ENCODE measurements at regions not wholly inside any gene's neighbourhood (a gene's known extent, or its start where the extent isn't known, plus 50 kb on each side); places are given as distances from the start of the nearest gene placed in this dataset.
A peak's percentile ranks its signal among the peaks of the same experiment; 100 is the strongest.

DNA sequence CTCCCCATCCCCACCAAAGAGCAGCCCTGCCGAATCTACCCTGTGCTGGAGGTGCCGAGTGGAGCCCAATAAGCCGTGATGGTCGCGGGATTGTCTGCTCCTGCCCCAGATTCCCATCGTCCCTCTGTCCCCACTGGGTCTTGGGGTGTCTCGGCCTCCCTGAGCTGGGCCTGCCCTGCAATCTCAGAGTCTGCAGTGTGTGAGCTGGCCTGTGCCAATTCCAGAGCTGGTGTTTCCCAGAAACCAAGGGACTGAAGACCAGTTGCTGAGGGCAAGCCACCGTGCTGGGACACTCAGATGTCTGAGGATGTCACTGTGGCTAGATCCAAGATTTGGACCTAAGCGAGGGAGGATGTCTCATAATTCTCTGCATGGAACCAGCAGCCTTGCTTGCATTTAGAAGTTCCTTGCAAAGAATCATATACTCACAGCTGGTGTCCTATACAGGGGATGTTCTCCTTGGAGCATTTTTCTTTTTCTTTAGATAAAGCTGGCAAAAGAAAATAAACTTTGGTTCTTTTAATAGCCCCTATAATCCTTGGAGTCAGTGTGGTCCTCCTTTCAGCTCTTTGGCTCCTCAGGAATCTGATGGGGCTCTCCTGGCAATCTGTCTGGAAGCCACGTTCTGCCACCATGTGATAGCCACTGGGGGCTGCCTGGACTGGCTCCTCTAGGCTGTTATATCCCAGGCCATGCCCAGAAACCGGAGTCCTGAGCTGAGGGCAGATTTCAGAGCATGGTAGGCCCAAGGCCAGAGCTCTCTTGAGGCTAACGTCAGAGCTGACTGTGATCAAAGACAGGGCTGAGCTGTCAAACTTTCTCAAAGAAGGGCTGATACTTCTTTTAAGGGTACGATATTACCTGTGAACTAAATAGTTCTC is 140.1 kb upstream of the HAAO start:
- no peaks in the 10 kb centered on the region for H3K36me3 ChIP-seq (replicated peaks; ENCODE audit: control insufficient read depth, insufficient read depth, low read length)
- H3K4me3 ChIP-seq (ENCODE audit: insufficient read depth, low read depth, low read length), result no peak overlapping the region
- DNase-seq, result no peak
- H3K27me3 ChIP-seq (ENCODE audit: control insufficient read depth, insufficient read depth, low read length), result no peaks in the 10 kb centered on the region

DNA sequence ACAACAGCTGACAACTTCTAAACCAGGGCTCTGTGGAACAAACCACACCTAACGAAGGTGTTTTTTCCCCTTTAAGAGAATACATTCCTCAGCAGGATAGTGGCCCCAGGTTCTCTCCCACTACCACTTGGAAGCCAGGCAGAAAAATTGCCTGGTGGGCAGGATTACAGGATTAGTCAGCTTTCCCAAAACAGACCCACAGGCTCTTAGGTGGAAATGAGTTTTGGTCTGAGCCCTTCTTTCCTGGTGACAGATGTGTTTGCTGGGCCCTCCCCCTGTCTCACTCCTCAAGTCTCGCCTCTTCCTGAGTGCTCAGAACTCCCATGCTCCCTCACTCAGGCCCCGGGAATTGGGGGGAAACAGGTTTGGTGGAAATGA is 139.4 kb upstream of the HAAO start:
- no peaks in the 10 kb centered on the region for H3K27me3 ChIP-seq (ENCODE audit: control insufficient read depth, insufficient read depth, low read length)
- H3K4me3 ChIP-seq (ENCODE audit: insufficient read depth, low read depth, low read length), result no peak overlapping the region
- DNase-seq, result no peak
- H3K36me3 ChIP-seq (replicated peaks; ENCODE audit: control insufficient read depth, insufficient read depth, low read length), result no peaks in the 10 kb centered on the region

DNA sequence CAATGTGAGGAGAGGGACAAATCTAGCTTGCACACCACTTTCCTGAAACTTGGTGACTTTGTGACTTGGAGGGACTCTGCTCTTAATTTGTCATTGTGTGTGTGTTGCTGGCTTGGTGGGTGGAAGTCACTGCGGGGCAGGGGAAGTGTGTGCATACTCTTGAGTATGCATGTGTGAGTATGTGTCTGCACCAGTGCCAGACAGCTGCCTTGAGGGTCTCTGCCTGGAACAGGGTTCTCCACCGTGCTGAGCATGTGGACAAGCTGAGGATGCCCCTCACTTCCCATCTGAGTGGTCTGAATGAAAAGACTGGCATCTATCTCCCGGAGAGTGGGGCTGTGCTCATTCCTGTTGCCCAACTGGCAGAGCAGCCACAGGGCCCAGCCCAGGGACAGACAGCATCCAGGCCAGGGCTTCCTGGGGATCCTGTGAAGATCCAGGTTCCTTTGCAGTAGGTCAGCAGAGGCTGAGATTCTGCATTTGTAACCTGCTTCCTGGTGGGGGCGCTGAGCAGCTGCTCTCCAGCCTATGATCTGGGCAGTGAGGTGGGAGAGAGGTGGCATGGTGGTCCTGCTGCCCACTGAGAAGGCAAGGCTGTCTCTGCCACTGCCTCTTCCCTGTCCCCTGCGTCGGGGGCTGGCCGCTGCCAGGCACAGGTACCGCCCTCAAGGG is 138.9 kb upstream of the HAAO start:
- Histone ChIP-seq H3K4me3 (ENCODE audit: insufficient read depth, low read depth, low read length) (no peak overlapping the region), H3K27me3 (ENCODE audit: control insufficient read depth, insufficient read depth, low read length) (no peaks in the 10 kb centered on the region), H3K36me3 (replicated peaks; ENCODE audit: control insufficient read depth, insufficient read depth, low read length) (no peaks in the 10 kb centered on the region)
- peak; percentile 84 for DNase-seq

DNA sequence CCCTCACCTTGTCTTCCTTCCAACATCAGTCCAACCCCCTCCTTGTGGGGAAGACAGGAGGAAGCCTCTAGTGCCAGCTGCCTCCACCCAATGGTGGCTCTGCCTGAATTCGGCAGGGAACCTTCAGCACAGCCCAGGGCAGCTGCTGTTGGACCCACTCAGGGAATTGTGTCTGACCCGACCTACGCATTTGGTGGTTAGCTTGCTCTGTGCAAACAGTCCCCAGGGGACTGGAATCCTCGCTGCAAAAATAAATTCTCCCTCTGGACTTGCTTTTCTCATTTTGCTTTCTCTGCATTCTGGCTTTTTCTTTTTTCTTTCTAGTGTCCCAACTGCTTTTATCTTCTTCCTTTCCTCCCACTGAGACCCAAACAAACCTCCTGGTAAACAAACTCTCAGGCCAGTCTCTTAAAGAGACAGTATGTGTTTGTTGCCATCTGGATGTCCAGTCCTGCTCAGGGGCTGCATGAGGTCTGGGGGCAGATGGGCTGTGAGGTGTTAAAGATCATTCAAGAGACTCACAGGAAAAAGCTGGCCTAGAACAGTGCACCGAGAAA is 137.7 kb upstream of the HAAO start:
- Histone ChIP-seq H3K4me3 (ENCODE audit: insufficient read depth, low read depth, low read length) (no peak overlapping the region), H3K36me3 (replicated peaks; ENCODE audit: control insufficient read depth, insufficient read depth, low read length) (no peaks in the 10 kb centered on the region), H3K27me3 (ENCODE audit: control insufficient read depth, insufficient read depth, low read length) (no peaks in the 10 kb centered on the region)
- DNase-seq, result no peak

DNA sequence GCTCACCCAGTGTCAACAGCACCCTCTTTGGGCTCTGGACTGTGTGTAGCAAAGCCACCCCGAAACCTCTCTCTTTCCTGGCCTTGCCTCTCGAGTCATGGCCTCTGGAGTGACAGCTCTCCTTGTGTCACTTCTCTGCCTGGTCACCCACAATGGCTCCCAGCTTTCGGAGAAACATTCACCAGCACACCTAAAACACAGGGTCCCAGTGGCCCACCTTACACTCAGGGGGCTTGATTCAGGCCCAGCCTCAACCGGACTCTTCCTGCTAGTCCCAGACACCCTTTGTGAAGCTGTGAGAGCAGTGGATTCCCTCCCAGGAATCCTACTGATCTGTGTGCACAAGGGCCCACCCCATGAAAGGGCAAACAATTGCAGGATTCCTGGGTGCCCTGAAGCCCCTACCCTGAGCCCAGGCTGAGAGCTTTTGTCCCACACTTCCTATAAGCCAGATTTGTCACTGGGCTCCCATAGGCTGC is 137.2 kb upstream of the HAAO start:
- DNase-seq, result no peak
- Histone ChIP-seq H3K27me3 (ENCODE audit: control insufficient read depth, insufficient read depth, low read length) (no peaks in the 10 kb centered on the region), H3K4me3 (ENCODE audit: insufficient read depth, low read depth, low read length) (no peak overlapping the region), H3K36me3 (replicated peaks; ENCODE audit: control insufficient read depth, insufficient read depth, low read length) (no peaks in the 10 kb centered on the region)

DNA sequence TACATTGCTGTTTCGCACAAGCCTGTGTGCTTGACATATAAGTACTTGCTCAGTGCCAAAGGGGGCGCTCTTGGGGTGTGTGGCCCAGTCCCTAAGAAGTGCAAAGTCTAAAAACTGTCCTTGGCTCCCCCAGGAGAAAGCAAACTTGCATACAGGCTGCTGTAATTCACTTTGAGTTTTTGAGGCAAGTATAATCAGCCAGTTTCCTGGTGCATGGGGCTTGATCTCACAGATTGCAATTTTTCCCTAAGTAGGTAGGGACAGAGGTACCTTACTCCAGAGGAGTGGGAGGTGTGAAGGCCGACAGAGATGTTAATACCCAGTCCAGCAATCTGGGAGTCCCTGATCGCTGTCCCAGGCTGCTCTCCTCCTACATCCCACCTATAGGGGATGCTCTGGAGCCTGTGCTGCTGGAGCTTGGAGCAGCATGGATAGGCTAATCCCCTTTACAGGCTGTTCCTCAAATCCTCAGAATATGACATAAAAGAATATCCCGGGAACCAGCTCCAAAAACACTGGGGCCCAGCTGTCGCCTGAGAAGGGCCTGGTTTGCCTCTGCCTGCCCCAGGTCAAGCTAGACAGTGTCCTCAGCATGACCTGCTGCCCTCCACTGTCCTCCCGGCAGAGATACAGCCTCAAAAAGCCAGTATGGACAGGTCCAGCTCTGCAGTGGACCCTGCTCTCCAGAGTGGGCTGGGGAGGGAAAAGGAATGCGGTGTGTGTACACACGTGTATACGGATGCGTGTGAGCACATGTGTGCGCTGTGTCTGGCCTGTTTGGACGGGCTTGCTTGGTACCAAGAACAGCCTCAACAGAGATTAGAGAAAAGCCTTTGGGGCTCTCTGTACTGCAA is 136.5 kb upstream of the HAAO start:
- Histone ChIP-seq H3K4me3 (ENCODE audit: insufficient read depth, low read depth, low read length) (no peak overlapping the region), H3K27me3 (ENCODE audit: control insufficient read depth, insufficient read depth, low read length) (no peaks in the 10 kb centered on the region), H3K36me3 (replicated peaks; ENCODE audit: control insufficient read depth, insufficient read depth, low read length) (no peaks in the 10 kb centered on the region)
- DNase-seq, result peak; percentile 80

DNA sequence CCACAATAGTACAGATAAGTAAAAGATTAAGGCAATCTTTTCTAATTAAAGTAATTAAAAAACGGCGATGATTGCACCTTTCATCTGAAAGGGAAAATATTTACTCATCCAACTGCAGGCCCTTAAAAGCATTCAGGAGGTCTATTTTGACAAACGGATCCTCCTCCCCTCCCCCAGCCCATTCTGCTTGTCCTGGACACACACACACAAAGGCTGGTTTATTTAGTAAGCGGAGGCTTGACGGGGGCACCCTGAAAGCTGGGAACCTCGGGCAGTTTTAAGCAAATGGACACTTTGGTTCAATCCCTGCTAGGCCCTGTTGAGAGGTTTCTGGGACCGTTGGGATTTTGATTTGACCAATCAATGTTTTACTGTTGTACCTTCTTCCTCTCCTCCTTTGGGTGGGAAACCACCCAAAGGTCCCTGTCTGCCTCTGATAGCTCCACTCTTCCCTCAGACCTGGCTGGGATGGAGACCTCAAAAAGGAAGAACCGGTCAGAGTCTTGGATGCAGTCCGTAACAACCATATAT is 135.8 kb upstream of the HAAO start:
- Histone ChIP-seq H3K4me3 (ENCODE audit: insufficient read depth, low read depth, low read length) (no peak overlapping the region), H3K27me3 (ENCODE audit: control insufficient read depth, insufficient read depth, low read length) (no peaks in the 10 kb centered on the region), H3K36me3 (replicated peaks; ENCODE audit: control insufficient read depth, insufficient read depth, low read length) (no peaks in the 10 kb centered on the region)
- no peak for DNase-seq

DNA sequence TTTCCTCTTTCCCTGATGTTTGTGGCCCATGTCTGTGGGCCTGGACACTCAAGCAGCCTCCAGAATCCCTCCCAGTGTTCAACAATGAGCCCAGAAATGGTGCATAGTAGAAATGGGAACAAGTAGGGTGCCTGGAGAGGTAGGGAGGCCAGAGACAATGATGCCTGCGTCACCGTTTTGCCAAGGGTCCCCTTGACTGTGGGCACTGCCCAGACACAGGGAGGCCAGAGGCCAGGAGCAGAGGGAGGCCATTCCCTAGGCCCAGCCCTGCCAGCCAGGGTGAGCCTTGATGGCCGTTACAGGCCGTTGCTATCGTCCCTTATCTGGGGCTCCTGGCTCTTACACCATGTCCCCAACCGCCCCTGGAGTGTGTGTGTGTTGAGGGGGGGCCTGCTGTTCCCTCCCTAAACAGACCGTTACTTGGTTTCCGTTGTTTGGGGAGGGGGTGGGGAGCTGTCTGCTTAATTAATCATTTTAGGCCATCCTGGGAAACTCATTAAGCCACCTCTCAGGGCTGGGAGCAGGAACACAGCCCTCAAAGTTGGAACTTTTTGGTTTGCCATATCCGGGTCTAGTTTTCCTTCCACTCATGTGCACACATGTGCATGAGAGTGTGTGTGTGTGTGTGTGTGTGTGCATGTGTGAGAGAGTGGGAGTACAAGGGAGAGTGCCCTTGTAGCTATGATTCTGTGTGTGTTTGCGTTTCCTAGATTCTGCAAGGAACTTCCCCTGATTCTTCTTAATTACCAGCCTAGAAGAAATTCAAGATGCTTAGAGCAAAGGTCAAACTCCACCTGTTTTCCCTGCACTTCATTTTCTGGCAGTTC is 135.2 kb upstream of the HAAO start:
- no peaks in the 10 kb centered on the region for H3K27me3 ChIP-seq (ENCODE audit: control insufficient read depth, insufficient read depth, low read length)
- no peaks in the 10 kb centered on the region for H3K36me3 ChIP-seq (replicated peaks; ENCODE audit: control insufficient read depth, insufficient read depth, low read length)
- H3K4me3 ChIP-seq (ENCODE audit: insufficient read depth, low read depth, low read length), result no peak overlapping the region
- no peak for DNase-seq

DNA sequence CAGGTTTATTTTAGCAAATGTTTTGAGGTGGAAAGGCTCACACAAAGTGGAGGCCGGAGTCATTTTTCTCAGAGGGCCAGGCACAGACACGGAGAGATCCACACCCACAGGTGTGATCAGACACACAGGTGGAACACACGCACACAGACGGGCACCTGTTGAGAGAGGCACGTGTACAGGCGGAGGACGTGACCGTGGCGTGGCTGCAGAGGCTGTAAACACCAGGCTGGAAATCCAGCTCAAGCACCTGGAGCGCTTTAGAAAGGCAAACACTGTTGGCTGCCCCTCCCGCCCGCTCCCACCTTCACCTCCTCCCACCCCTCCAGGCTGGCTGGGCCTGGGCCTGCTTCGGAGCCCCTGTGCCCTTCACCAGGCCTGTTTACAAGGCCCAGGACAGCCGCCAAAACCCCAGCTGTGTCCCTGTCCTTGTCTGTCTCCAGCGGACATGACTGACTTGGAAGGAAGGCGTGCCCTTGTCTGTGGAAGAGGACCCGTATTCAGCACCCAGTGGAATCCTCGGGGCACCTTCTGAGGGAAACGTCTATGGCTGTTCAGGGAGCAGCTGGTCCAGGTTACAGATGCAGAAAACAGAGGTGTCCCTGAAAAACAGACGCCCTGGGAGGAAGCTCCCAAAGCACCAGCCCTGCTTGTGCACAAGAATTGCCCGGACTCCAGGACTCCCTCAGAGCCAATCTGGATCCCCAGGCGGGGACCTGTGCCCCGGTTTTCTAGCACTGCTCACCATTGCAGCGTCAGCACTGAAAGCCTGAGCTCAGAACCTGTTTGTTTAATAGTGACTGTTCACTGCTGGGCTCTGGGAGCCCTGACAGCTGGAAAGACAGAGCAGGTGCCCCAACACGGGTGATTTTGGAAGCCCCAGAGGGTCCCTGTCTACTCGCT is 134.3 kb upstream of the HAAO start:
- H3K36me3 ChIP-seq (replicated peaks; ENCODE audit: control insufficient read depth, insufficient read depth, low read length), result no peaks in the 10 kb centered on the region
- H3K4me3 ChIP-seq (ENCODE audit: insufficient read depth, low read depth, low read length), result no peak overlapping the region
- DNase-seq, result peak; percentile 68
- no peaks in the 10 kb centered on the region for H3K27me3 ChIP-seq (ENCODE audit: control insufficient read depth, insufficient read depth, low read length)

DNA sequence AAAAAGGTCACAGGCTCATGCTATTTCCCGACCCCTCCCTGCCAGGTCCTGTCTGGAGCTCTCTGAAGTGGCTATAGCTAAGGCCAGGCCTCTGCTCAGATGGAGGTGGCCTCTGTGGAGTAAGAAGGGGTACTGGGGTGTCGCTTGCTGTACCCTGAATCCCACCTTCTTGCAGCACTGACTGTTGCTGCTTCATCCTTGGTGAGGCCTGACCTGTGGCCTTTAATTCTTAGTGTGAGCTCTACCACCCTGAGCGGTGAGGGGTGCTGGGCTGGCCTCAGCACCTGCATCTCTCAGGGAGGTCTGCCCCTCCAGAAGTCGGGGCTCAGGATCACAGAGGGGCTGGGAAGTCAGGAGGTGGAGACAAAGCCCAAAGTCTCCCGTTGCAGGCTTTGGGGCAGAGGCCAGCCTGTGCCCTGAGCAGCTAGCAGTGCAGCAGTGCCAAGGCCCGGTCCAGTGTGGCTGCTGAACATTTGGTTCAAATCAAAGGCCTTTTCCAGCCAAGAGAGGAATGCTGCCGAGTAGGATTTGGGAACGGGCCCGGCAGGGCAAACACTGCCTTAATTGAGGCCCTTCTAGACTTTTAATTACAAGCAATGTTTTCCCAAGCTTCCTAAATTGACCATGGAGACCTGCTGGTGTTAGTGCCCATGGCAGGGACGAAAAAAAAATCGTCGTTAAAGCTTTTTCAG is 133.5 kb upstream of the HAAO start:
- Histone ChIP-seq H3K27me3 (ENCODE audit: control insufficient read depth, insufficient read depth, low read length) (no peaks in the 10 kb centered on the region), H3K36me3 (replicated peaks; ENCODE audit: control insufficient read depth, insufficient read depth, low read length) (no peaks in the 10 kb centered on the region), H3K4me3 (ENCODE audit: insufficient read depth, low read depth, low read length) (no peak overlapping the region)
- DNase-seq, result no peak

DNA sequence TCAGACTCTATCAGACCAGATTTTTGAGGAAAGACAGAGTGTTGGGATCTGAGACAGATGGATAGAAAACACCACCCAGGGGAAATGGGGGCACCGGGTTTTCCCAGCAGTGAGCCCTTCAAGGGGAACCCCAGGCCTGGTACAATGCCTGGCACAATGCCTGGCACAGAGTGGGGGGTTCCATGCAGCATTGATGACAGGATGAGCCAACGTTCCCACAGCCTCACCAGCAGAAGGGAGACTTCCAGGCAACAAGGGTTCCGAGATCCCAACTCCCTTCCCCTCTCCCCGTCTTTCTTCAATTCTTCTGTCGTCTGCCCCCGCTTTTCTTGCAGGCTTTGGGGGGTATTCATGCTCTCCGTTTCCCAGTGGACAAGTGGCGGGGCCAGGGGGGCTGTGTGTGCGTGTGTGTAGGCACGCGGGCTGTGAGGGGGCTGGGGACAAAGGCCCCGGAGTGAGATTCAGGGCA is 132.1 kb upstream of the HAAO start:
- Histone ChIP-seq H3K27me3 (ENCODE audit: control insufficient read depth, insufficient read depth, low read length) (no peaks in the 10 kb centered on the region), H3K4me3 (ENCODE audit: insufficient read depth, low read depth, low read length) (no peak overlapping the region), H3K36me3 (replicated peaks; ENCODE audit: control insufficient read depth, insufficient read depth, low read length) (no peaks in the 10 kb centered on the region)
- DNase-seq, result no peak

DNA sequence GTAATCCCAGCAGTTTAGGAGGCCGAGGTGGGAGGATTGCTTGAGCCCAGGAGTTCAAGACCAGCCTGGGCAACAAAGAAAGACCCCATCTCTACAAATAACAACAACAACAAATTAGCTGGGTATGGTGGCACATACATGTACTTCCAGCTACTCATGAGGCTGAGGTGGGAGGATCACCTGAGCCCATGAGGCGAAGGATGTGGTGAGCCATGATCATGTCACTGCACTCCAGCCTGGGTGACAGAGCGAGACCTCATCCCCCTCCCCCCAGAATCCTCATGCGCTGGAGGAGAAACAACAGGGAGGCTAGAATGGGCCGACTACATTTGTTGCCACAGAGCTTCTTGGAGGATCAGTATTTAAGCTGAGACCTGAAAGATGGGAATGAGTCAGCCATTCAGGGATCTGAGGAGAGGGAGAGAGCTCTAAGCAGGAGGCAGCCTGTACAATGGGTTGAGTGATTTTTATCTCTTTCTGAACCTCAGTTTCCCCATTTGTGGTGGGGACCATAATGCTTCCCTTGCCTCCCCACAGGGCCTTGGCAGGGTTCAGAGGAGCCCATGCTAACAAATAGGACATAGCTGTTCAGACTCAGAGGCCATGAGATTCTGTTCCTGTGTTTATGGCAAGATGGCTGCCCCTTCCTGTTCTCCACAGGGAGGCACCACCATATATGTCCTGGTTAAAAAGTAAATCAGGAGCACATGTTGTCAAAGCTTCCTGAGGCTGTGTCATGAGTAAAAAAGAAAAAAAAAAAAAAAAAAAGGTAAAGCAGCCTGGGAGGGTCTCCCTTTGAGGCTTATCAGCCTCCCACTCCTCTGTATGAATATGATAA is 131.4 kb upstream of the HAAO start:
- no peak for DNase-seq
- Histone ChIP-seq H3K27me3 (ENCODE audit: control insufficient read depth, insufficient read depth, low read length) (no peaks in the 10 kb centered on the region), H3K4me3 (ENCODE audit: insufficient read depth, low read depth, low read length) (no peak overlapping the region), H3K36me3 (replicated peaks; ENCODE audit: control insufficient read depth, insufficient read depth, low read length) (no peaks in the 10 kb centered on the region)
